Vagina (tissue), 2 donors: ENCODE measurements at regions not wholly inside any gene's neighbourhood (a gene's known extent, or its start where the extent isn't known, plus 50 kb on each side); places are given as distances from the start of the nearest gene placed in this dataset.

Experiments used
- POLR2A ChIP-seq, 2 donors: fragments of 450-650 bp; IDR thresholded peaks; one replicate each; pipeline ENCODE4 v1.6.1; 2017; ENCODE audit warnings: antibody characterized with exemption in 2 of 2, mild to moderate bottlenecking in 2 of 2, moderate library complexity in 2 of 2
- POLR2AphosphoS5 ChIP-seq, 2 donors: sonication (generic); formaldehyde crosslinking; IDR thresholded peaks; one replicate each; pipeline ENCODE4 v1.9.0; 2017; ENCODE audit warnings: antibody characterized with exemption in 2 of 2, mild to moderate bottlenecking in 2 of 2, low read depth in 1 of 2; ENCODE audit not compliant: insufficient read depth in 1 of 2
- TF ChIP-seq, protein P1 (sequence below), 3 experiments: fragments of 450-650 bp in 2 of 3; fragments of 200-600 bp in 1 of 3; sonication (generic) in 1 of 3; IDR thresholded peaks; one replicate each; pipeline ENCODE4 v1.5.1; 2017 to 2019; ENCODE audit warnings: antibody characterized with exemption in 3 of 3, mild to moderate bottlenecking in 2 of 3, moderate library complexity in 2 of 3

DNA sequence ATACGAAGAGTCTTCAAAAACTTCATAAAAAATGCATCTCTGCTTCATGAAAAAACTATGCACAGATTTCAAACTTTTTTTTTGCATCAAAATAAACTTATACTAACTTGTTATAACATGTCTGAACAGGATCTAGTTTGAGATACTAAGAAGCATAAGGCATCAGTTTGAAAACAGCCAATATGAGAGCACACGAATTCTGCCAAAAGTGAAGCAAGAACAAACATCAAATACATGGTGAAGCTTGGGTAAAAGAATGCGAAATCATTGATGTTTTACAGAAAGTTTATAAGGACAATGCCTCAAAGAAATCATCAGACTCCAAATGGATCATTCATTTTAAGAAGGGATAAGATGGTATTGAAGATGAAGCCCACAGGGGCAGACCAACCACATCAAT is 389.1 kb upstream of the TENM4 start:
- TF ChIP-seq, protein P1, sequence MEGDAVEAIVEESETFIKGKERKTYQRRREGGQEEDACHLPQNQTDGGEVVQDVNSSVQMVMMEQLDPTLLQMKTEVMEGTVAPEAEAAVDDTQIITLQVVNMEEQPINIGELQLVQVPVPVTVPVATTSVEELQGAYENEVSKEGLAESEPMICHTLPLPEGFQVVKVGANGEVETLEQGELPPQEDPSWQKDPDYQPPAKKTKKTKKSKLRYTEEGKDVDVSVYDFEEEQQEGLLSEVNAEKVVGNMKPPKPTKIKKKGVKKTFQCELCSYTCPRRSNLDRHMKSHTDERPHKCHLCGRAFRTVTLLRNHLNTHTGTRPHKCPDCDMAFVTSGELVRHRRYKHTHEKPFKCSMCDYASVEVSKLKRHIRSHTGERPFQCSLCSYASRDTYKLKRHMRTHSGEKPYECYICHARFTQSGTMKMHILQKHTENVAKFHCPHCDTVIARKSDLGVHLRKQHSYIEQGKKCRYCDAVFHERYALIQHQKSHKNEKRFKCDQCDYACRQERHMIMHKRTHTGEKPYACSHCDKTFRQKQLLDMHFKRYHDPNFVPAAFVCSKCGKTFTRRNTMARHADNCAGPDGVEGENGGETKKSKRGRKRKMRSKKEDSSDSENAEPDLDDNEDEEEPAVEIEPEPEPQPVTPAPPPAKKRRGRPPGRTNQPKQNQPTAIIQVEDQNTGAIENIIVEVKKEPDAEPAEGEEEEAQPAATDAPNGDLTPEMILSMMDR (IDR thresholded peaks at IDR 0.05) = no peak
- TF ChIP-seq POLR2A (IDR thresholded peaks at IDR 0.05) (no peak), POLR2AphosphoS5 (IDR thresholded peaks at IDR 0.05; ENCODE audit: insufficient read depth in 1 of 2, low read depth in 1 of 2) (no peak)
